ENCODE measurements at regions not wholly inside any gene's neighbourhood (a gene's known extent, or its start where the extent isn't known, plus 50 kb on each side); places are given as distances from the start of the nearest gene placed in this dataset.
A peak's percentile ranks its signal among the peaks of the same experiment; 100 is the strongest.
"Not testable (repeated sequence)": the region's sequence is repeated elsewhere in the genome, so short reads cannot be mapped to it uniquely, and the experiment has no call there.

GRCh38 chr7:55310287-55311025 is 54.7 kb upstream of the LANCL2 start:
- intact Hi-C loops (cut with DNase I; ENCODE audit: low total_unique reads): no loop called here
- Histone ChIP-seq H3K9me3 (no peaks in the 10 kb centered on the region), H3K27ac (no peak overlapping the region), H3K36me3 (ENCODE audit: low read depth, missing control alignments) (no peaks in the 10 kb centered on the region), H3K27me3 (no peaks in the 10 kb centered on the region), H3K4me1 (no peaks in the 10 kb centered on the region), H3K4me3 (no peak overlapping the region)
- 53 to 61% methylated on average over 8 of the region's 8 CpGs for WGBS, 2 donors
- no peak for DNase-seq
- TF ChIP-seq POLR2A (IDR thresholded peaks at IDR 0.05): no peak
- TF ChIP-seq, protein P1, sequence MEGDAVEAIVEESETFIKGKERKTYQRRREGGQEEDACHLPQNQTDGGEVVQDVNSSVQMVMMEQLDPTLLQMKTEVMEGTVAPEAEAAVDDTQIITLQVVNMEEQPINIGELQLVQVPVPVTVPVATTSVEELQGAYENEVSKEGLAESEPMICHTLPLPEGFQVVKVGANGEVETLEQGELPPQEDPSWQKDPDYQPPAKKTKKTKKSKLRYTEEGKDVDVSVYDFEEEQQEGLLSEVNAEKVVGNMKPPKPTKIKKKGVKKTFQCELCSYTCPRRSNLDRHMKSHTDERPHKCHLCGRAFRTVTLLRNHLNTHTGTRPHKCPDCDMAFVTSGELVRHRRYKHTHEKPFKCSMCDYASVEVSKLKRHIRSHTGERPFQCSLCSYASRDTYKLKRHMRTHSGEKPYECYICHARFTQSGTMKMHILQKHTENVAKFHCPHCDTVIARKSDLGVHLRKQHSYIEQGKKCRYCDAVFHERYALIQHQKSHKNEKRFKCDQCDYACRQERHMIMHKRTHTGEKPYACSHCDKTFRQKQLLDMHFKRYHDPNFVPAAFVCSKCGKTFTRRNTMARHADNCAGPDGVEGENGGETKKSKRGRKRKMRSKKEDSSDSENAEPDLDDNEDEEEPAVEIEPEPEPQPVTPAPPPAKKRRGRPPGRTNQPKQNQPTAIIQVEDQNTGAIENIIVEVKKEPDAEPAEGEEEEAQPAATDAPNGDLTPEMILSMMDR (IDR thresholded peaks at IDR 0.05): no peak

- H3K4me1 ChIP-seq; H3K4me3 ChIP-seq; H3K9me3 ChIP-seq; H3K27me3 ChIP-seq; H3K36me3 ChIP-seq (ENCODE audit: low read depth, missing control alignments); H3K27ac ChIP-seq; intact Hi-C loops (cut with DNase I; ENCODE audit: low total_unique reads); DNase-seq: not testable (repeated sequence)
- 40 to 73% methylated on average over 4 to 18 of the region's 27 CpGs for WGBS, 2 donors
Measured at GRCh38 chr7:55311892-55312291, 53.2 kb upstream of the LANCL2 start.

DNA sequence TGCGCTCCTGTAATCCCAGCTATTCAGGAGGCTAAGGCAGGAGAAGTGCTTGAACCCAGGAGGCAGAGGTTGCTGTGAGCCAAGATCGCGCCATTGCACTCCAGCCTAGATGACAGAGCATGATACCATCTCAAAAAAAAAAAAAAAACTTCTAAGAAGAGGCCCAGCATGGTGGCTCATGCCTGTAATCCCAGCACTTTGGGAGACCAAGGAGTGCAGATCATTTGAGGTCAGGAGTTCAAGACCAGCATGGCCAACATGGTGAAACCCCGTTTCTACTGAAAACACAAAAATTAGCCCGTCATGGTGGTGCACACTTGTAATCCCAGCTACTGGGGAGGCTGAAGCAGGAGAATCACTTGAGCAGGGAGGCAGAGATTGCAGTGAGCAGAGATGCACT is 51.5 kb upstream of the LANCL2 start:
- H3K36me3 ChIP-seq (ENCODE audit: low read depth, missing control alignments); H3K4me1 ChIP-seq; intact Hi-C loops (cut with DNase I; ENCODE audit: low total_unique reads); H3K9me3 ChIP-seq; H3K27me3 ChIP-seq; H3K27ac ChIP-seq; H3K4me3 ChIP-seq; DNase-seq: not testable (repeated sequence)
- WGBS, 2 donors: 75 to 87% methylated on average over 5 of the region's 5 CpGs

DNA sequence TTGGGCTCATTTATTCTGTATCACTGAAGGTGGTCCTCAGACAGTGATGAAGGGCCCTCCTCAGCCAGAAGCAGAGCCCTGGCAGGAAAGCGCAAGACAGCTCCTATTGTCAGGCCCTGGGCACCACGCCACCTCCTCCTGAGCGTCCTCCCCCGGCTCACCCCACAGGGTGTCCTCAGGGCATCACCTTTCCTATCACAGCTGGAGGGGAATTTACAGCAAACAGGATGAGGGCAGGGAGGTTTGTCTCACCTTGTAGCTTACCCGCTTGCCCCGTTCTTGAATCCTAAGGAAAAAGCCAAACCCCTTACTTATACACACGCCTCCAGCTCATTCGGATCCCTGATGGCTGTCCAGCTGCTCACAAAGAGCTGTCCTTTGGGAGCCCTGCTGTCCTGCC is 50.2 kb upstream of the LANCL2 start:
- intact Hi-C loops (cut with DNase I; ENCODE audit: low total_unique reads): no loop called here

More for the DNA sequence above, 50.2 kb upstream of the LANCL2 start:
- Histone ChIP-seq H3K36me3 (ENCODE audit: low read depth, missing control alignments) (no peaks in the 10 kb centered on the region), H3K9me3 (no peaks in the 10 kb centered on the region), H3K27ac (no peak overlapping the region), H3K27me3 (no peaks in the 10 kb centered on the region), H3K4me1 (no peaks in the 10 kb centered on the region), H3K4me3 (no peak overlapping the region)
- peak; percentile 47 for DNase-seq
- WGBS, 2 donors: 48 to 64% methylated on average over 8 of the region's 8 CpGs
- no peak for TF ChIP-seq POLR2A (IDR thresholded peaks at IDR 0.05)
- TF ChIP-seq, protein P1 (IDR thresholded peaks at IDR 0.05): no peak

Measured in testis (tissue), 2 donors.